ENCODE measurements at regions not wholly inside any gene's neighbourhood (a gene's known extent, or its start where the extent isn't known, plus 50 kb on each side); places are given as distances from the start of the nearest gene placed in this dataset.

DNA sequence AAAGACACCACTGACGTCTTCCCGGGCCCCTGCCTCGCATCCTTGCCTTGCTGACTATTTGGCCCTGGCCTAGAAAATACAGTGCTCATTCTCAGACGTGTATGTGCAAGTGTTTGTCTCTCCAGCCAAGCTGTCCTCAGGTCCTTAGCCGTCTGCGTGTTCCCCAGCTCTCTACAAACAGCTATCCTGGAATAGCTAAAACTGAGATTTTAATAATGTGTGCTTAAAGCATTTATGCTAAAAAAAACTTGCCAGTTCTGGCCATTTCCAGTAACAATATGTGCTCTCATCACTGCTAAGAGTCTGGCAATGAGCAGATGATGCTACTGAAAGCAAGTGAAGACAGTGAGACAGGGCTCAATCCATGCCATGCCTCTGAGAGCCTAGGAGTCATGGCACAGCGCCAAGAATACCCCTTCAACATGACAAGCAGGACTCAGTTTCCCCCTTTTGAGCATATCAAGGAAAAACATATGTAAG lies 55.7 kb downstream of the IRF2BP2 start:
- no peak overlapping the region for H3K4me3 ChIP-seq (ENCODE audit: low read length)
- H4K20me1 ChIP-seq (ENCODE audit: insufficient read depth, low read depth, low read length), result no peaks in the 10 kb centered on the region
- H3K79me2 ChIP-seq (ENCODE audit: low read length), result no peaks in the 10 kb centered on the region
- no peak overlapping the region for H3K9ac ChIP-seq (ENCODE audit: low read length)
- H3K4me2 ChIP-seq (ENCODE audit: low read depth, low read length, poor library complexity, severe bottlenecking), result no peak overlapping the region
- H3K27ac ChIP-seq (ENCODE audit: low read length), result no peak overlapping the region
- H3K9me2 ChIP-seq (replicated peaks; ENCODE audit: insufficient read depth, low read length), result no peaks in the 10 kb centered on the region
- H3K27me3 ChIP-seq (ENCODE audit: low read length), result no peaks in the 10 kb centered on the region
- no peak for DNase-seq
- no peaks in the 10 kb centered on the region for H3K9me3 ChIP-seq (ENCODE audit: low read length)
- no peaks in the 10 kb centered on the region for H3K4me1 ChIP-seq (ENCODE audit: low read length)
- H3K36me3 ChIP-seq (ENCODE audit: insufficient read depth, low read length), result no peaks in the 10 kb centered on the region
- no peak overlapping the region for H2AFZ ChIP-seq (ENCODE audit: low read length)

DNA sequence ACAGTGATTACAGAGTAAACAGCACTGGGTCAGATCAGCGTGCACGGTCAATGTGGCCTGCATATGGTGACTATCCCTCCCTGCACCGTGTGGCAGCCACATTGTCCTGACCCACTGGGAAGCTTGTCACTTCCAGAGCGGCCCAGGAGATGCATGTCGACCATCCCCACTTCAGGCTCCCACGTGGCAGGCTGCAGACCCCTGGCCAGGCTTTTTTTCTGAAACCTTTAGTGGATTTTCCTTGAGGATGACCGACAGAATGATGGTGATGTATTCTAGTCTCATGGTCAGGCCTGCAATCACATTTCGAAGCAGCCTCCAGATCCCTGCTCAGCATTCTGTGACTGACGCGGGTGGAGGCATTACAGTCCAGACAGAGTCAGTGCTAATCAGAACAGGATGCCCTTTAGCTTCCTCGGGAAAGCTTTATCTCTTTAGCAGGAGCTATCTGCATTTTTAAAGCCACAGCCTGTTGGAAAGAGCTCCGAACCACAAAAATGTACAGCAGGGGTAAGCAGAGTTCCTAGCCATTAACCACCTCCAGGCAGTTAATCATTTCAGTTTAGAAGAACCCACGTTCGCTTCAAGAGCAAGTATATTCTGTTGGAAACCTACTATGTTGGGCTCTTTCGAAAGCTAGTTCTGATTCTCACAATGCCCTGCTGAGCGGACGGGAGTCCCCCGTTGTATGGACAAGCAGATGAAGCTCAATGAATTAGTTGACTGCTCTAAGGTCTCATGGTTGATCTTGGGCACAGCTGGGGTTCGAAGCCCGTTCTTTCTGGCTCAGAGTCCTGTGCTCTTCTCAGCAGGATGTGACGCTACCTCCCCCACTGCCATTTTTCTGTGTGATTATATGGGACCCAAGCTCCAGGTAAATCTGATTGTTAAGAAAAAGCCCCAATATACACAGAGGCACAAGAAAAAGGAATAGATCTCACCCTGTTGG lies 56.5 kb downstream of the IRF2BP2 start:
- no peaks in the 10 kb centered on the region for H3K79me2 ChIP-seq (ENCODE audit: low read length)
- no peaks in the 10 kb centered on the region for H3K9me3 ChIP-seq (ENCODE audit: low read length)
- H3K4me1 ChIP-seq (ENCODE audit: low read length), result no peaks in the 10 kb centered on the region
- H3K4me2 ChIP-seq (ENCODE audit: low read depth, low read length, poor library complexity, severe bottlenecking), result no peak overlapping the region
- no peak overlapping the region for H3K9ac ChIP-seq (ENCODE audit: low read length)
- H3K27me3 ChIP-seq (ENCODE audit: low read length), result no peaks in the 10 kb centered on the region
- no peaks in the 10 kb centered on the region for H3K36me3 ChIP-seq (ENCODE audit: insufficient read depth, low read length)
- no peaks in the 10 kb centered on the region for H3K9me2 ChIP-seq (replicated peaks; ENCODE audit: insufficient read depth, low read length)
- H4K20me1 ChIP-seq (ENCODE audit: insufficient read depth, low read depth, low read length), result no peaks in the 10 kb centered on the region
- H3K27ac ChIP-seq (ENCODE audit: low read length), result no peak overlapping the region
- H3K4me3 ChIP-seq (ENCODE audit: low read length), result no peak overlapping the region
- no peak overlapping the region for H2AFZ ChIP-seq (ENCODE audit: low read length)
- DNase-seq, result no peak

DNA sequence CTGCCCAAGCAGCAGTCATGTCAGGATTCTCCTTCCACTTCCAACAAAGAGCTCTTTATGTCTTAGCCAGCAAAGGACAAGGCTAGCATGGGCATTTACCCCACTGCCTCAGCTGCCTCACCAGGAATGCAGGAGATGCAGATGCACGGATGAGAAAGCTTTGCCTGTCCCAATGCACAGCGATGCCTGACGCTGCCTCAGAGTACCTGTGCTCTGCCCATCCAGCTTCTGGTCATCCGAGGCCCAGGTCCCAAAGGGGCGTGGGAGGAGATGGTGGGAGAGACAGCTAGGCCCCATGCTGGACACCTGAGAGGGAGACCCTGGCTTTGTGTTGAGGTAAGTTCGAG lies 59.0 kb downstream of the IRF2BP2 start:
- Histone ChIP-seq H3K79me2 (ENCODE audit: low read length) (no peaks in the 10 kb centered on the region), H3K4me3 (ENCODE audit: low read length) (no peak overlapping the region), H3K4me2 (ENCODE audit: low read depth, low read length, poor library complexity, severe bottlenecking) (no peak overlapping the region), H3K27me3 (ENCODE audit: low read length) (no peaks in the 10 kb centered on the region), H3K27ac (ENCODE audit: low read length) (no peak overlapping the region), H2AFZ (ENCODE audit: low read length) (no peak overlapping the region), H4K20me1 (ENCODE audit: insufficient read depth, low read depth, low read length) (no peaks in the 10 kb centered on the region), H3K4me1 (ENCODE audit: low read length) (no peaks in the 10 kb centered on the region), H3K9me2 (replicated peaks; ENCODE audit: insufficient read depth, low read length) (no peaks in the 10 kb centered on the region), H3K36me3 (ENCODE audit: insufficient read depth, low read length) (no peaks in the 10 kb centered on the region), H3K9ac (ENCODE audit: low read length) (no peak overlapping the region), H3K9me3 (ENCODE audit: low read length) (no peaks in the 10 kb centered on the region)
- no peak for DNase-seq

DNA sequence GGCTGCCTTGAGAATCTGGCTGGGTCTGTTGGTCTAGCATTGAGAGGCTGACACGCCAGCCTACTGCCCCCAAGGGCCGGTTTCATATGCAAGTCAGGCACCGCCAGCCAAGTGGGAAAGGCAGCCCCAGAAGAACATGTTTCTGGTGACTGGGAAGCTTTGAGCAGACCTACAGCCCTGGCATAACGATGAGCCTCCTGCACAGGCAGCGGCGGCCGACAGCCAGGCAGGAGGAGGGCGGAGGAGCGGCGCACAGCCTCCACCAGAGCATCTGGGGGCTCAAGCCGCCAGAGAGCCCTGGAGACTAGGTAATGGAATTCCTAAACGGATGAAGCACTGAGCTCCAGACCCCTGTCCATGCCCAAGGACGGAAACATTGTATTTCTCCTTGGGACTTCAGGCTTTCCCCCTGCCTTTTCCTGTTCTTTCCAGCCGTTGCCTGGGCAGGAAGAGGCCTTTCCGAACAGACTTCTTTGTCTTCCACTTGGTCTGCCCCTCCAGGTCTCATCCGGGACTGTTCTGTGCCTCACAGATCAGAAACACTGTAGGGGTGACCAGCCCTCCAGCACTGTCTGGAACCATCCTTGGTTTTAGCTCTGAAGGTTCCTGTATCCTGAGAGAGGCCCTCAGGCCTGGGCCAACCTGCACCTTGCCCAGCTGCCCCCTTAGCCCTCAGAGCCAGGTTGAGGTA lies 59.5 kb downstream of the IRF2BP2 start:
- H3K4me1 ChIP-seq (ENCODE audit: low read length), result no peaks in the 10 kb centered on the region
- no peaks in the 10 kb centered on the region for H3K36me3 ChIP-seq (ENCODE audit: insufficient read depth, low read length)
- no peaks in the 10 kb centered on the region for H3K9me2 ChIP-seq (replicated peaks; ENCODE audit: insufficient read depth, low read length)
- H3K27me3 ChIP-seq (ENCODE audit: low read length), result no peaks in the 10 kb centered on the region
- H3K4me3 ChIP-seq (ENCODE audit: low read length), result no peak overlapping the region
- H4K20me1 ChIP-seq (ENCODE audit: insufficient read depth, low read depth, low read length), result no peaks in the 10 kb centered on the region
- DNase-seq, result no peak
- no peaks in the 10 kb centered on the region for H3K9me3 ChIP-seq (ENCODE audit: low read length)
- no peak overlapping the region for H3K4me2 ChIP-seq (ENCODE audit: low read depth, low read length, poor library complexity, severe bottlenecking)
- H3K79me2 ChIP-seq (ENCODE audit: low read length), result no peaks in the 10 kb centered on the region
- H2AFZ ChIP-seq (ENCODE audit: low read length), result no peak overlapping the region
- H3K9ac ChIP-seq (ENCODE audit: low read length), result no peak overlapping the region
- H3K27ac ChIP-seq (ENCODE audit: low read length), result no peak overlapping the region

DNA sequence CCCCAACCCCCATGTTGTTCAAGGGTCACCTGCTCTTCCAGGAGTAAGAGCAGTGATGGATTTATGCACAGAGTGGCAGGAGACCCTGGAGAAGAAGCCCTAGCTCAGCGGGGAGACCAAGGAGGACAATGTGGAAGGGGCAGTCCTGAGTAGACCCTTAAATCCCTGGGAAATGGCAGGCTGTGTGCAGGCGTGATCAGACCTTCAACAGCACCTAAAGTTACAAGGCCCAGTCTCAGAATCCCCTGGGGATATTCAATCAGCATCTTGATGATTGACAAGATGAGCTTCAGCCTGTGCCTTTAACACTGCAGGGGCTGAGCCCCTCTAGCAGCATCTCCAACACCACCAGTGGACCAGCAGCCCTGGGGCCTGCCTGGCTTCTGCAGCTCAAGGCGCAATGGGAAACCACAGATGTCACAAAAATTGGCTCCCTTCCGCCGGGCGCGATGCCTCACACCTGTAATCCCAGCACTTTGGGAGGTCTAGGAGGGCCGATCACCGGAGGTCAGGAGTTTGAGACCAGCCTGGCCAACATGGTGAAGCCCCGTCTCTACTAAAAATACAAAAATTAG lies 60.4 kb downstream of the IRF2BP2 start:
- no peaks in the 10 kb centered on the region for H4K20me1 ChIP-seq (ENCODE audit: insufficient read depth, low read depth, low read length)
- H3K9ac ChIP-seq (ENCODE audit: low read length), result no peak overlapping the region
- H3K36me3 ChIP-seq (ENCODE audit: insufficient read depth, low read length), result no peaks in the 10 kb centered on the region
- no peaks in the 10 kb centered on the region for H3K9me3 ChIP-seq (ENCODE audit: low read length)
- no peaks in the 10 kb centered on the region for H3K4me1 ChIP-seq (ENCODE audit: low read length)
- no peak overlapping the region for H3K27ac ChIP-seq (ENCODE audit: low read length)
- DNase-seq, result no peak
- H2AFZ ChIP-seq (ENCODE audit: low read length), result no peak overlapping the region
- H3K9me2 ChIP-seq (replicated peaks; ENCODE audit: insufficient read depth, low read length), result no peaks in the 10 kb centered on the region
- no peaks in the 10 kb centered on the region for H3K79me2 ChIP-seq (ENCODE audit: low read length)
- H3K4me3 ChIP-seq (ENCODE audit: low read length), result no peak overlapping the region
- H3K4me2 ChIP-seq (ENCODE audit: low read depth, low read length, poor library complexity, severe bottlenecking), result no peak overlapping the region
- no peaks in the 10 kb centered on the region for H3K27me3 ChIP-seq (ENCODE audit: low read length)

DNA sequence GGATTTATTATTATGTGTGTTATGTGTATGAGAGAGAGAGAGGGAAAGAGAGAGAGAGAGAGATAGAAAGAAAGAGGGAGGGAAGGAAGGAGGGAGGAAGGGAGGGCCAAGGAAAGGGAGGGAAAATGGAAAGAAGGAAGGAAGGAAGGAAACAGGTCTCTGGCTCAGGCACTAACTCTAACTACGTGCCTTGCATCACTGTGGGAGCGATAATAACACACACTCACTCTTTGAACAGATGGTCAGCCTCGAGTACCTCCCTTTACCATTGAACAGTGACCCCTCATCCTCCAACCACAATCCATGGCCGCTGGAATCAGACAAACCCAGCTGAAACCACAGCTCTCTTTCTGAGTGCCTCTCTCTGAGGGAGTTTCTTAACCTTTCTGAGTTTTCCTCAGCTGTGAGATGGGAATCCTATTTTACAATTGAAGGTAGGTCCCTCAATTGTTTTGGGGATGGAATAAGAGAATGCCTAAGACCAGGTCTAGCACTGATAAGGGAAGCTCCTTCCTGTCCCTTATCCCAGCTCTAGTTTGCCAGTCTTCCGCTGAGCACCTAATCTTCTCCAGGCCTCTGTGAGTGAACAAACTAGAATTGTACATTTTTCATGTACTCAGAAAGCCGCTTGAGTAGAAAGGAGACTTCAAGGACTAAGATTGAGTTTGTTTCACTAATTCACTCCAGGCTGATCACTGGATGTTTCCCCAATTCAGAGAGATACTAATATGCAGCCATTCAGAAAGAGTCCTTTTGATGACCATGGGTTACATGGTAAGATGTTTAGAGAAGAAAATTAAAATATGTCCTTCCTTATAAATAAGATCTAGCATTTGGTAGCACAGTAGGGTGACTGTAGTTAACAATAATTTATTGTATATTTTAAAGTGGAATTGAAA lies 62.8 kb downstream of the IRF2BP2 start:
- Histone ChIP-seq H3K9me2 (replicated peaks; ENCODE audit: insufficient read depth, low read length) (no peaks in the 10 kb centered on the region), H3K4me1 (ENCODE audit: low read length) (no peaks in the 10 kb centered on the region), H3K27ac (ENCODE audit: low read length) (no peak overlapping the region), H4K20me1 (ENCODE audit: insufficient read depth, low read depth, low read length) (no peaks in the 10 kb centered on the region), H3K9me3 (ENCODE audit: low read length) (no peaks in the 10 kb centered on the region), H3K4me3 (ENCODE audit: low read length) (no peak overlapping the region), H3K79me2 (ENCODE audit: low read length) (no peaks in the 10 kb centered on the region), H3K4me2 (ENCODE audit: low read depth, low read length, poor library complexity, severe bottlenecking) (no peak overlapping the region), H2AFZ (ENCODE audit: low read length) (no peak overlapping the region), H3K36me3 (ENCODE audit: insufficient read depth, low read length) (no peaks in the 10 kb centered on the region), H3K9ac (ENCODE audit: low read length) (no peak overlapping the region), H3K27me3 (ENCODE audit: low read length) (no peaks in the 10 kb centered on the region)
- no peak for DNase-seq

DNA sequence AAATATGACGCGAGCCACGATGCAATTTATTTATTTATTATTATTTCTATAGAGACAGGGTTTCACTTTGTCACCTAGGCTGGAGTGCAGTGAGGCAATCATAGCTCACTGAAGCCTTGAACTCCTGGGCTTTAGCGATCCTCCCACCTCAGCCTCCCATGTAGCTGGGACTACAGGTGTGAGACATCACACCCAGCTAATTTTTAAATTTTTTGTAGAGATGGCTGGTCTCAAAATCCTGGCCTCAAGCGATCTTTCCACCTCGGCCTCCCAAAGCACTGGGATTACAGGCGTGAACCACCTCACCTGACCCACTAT lies 63.6 kb downstream of the IRF2BP2 start:
- Histone ChIP-seq H3K27ac (ENCODE audit: low read length) (no peak overlapping the region), H3K9me3 (ENCODE audit: low read length) (no peaks in the 10 kb centered on the region), H3K4me1 (ENCODE audit: low read length) (no peaks in the 10 kb centered on the region), H3K4me2 (ENCODE audit: low read depth, low read length, poor library complexity, severe bottlenecking) (no peak overlapping the region), H2AFZ (ENCODE audit: low read length) (no peak overlapping the region), H4K20me1 (ENCODE audit: insufficient read depth, low read depth, low read length) (no peaks in the 10 kb centered on the region), H3K9ac (ENCODE audit: low read length) (no peak overlapping the region), H3K27me3 (ENCODE audit: low read length) (no peaks in the 10 kb centered on the region), H3K4me3 (ENCODE audit: low read length) (no peak overlapping the region), H3K79me2 (ENCODE audit: low read length) (no peaks in the 10 kb centered on the region), H3K36me3 (ENCODE audit: insufficient read depth, low read length) (no peaks in the 10 kb centered on the region), H3K9me2 (replicated peaks; ENCODE audit: insufficient read depth, low read length) (no peaks in the 10 kb centered on the region)
- no peak for DNase-seq
